SU-DHL-6 (cell line): ENCODE measurements at regions not wholly inside any gene's neighbourhood (a gene's known extent, or its start where the extent isn't known, plus 50 kb on each side); places are given as distances from the start of the nearest gene placed in this dataset.
"Not testable (repeated sequence)": the region's sequence is repeated elsewhere in the genome, so short reads cannot be mapped to it uniquely, and the experiment has no call there.

ENCODE experiments used
- EZH2phosphoT487 ChIP-seq: fragments of 200-600 bp; sonication (generic), shearing (Covaris generic); conservative IDR thresholded peaks from 2 replicates; pipeline ENCODE4 v1.6.1; 2018; ENCODE audit warnings: mild to moderate bottlenecking, antibody characterized with exemption, low read length, moderate library complexity, mixed read lengths
- TF ChIP-seq, protein P1 (sequence below): fragments of 200-600 bp; sonication (generic); IDR thresholded peaks from one replicate; pipeline ENCODE4 v1.5.1; 2017; ENCODE audit warnings: antibody characterized with exemption, mild to moderate bottlenecking, low read length, moderate library complexity; ENCODE audit not compliant: insufficient read depth, poor library complexity, severe bottlenecking

DNA sequence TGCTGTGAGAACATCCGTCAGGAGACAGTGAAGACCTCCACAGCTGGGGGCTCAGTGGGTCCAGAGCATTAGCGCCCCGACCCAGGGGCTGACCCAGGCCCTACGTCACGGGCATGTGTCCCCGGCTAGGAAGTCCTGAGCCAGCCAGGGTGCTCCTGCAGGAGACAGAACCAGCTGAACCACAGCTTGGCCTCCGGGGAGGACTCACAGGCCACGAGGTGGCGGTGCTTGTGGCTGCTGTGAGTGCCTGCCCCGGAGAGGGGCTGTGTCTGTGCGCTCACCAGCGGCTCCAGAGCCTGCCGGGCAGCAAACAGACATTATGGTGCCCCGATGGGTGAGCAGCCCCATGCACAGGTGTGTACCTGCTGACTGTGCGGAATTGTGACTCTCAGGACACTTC lies 4085.2 kb upstream of the TPTE start:
- TF ChIP-seq, protein P1, sequence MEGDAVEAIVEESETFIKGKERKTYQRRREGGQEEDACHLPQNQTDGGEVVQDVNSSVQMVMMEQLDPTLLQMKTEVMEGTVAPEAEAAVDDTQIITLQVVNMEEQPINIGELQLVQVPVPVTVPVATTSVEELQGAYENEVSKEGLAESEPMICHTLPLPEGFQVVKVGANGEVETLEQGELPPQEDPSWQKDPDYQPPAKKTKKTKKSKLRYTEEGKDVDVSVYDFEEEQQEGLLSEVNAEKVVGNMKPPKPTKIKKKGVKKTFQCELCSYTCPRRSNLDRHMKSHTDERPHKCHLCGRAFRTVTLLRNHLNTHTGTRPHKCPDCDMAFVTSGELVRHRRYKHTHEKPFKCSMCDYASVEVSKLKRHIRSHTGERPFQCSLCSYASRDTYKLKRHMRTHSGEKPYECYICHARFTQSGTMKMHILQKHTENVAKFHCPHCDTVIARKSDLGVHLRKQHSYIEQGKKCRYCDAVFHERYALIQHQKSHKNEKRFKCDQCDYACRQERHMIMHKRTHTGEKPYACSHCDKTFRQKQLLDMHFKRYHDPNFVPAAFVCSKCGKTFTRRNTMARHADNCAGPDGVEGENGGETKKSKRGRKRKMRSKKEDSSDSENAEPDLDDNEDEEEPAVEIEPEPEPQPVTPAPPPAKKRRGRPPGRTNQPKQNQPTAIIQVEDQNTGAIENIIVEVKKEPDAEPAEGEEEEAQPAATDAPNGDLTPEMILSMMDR = not testable (repeated sequence)
- TF ChIP-seq EZH2phosphoT487 = not testable (repeated sequence)
